EH (cell line): ENCODE measurements at regions not wholly inside any gene's neighbourhood (a gene's known extent, or its start where the extent isn't known, plus 50 kb on each side); places are given as distances from the start of the nearest gene placed in this dataset.

Experiments
- DNase-seq: peaks from one replicate; pipeline ENCODE4 v3.0.0-alpha.2; 2015; ENCODE audit warnings: low read depth

GRCh38 chr3:193962986-193963685 lies 172.8 kb upstream of the HES1 start:
- no peak for DNase-seq

GRCh38 chr3:193963808-193964516 lies 172.0 kb upstream of the HES1 start:
- no peak for DNase-seq

GRCh38 chr3:193964517-193964880 lies 171.4 kb upstream of the HES1 start:
- no peak for DNase-seq

GRCh38 chr3:193968380-193968974 lies 167.5 kb upstream of the HES1 start:
- DNase-seq: no peak

- DNase-seq: peak; percentile 57
Observed at GRCh38 chr3:193970131-193970772, 165.7 kb upstream of the HES1 start.

- no peak for DNase-seq
Observed at GRCh38 chr3:193970773-193971206, 165.2 kb upstream of the HES1 start.

- DNase-seq: peak; percentile 52
Observed at GRCh38 chr3:193971261-193971751, 164.6 kb upstream of the HES1 start.

GRCh38 chr3:193971966-193972365 lies 164.0 kb upstream of the HES1 start:
- DNase-seq: no peak

GRCh38 chr3:193972832-193973231 lies 163.1 kb upstream of the HES1 start:
- no peak for DNase-seq

GRCh38 chr3:193974191-193974652 lies 161.7 kb upstream of the HES1 start:
- peak; percentile 87 for DNase-seq

GRCh38 chr3:193974671-193975535 lies 161.0 kb upstream of the HES1 start:
- DNase-seq: no peak

- DNase-seq: no peak
Observed at GRCh38 chr3:193977622-193978021, 158.3 kb upstream of the HES1 start.

GRCh38 chr3:193978030-193978429 lies 157.9 kb upstream of the HES1 start:
- no peak for DNase-seq

GRCh38 chr3:193978486-193978885 lies 157.5 kb upstream of the HES1 start:
- no peak for DNase-seq

- no peak for DNase-seq
Observed at GRCh38 chr3:193980326-193980725, 155.6 kb upstream of the HES1 start.

GRCh38 chr3:193980905-193981304 lies 155.0 kb upstream of the HES1 start:
- DNase-seq: no peak

- no peak for DNase-seq
Observed at GRCh38 chr3:193981504-193981903, 154.4 kb upstream of the HES1 start.

GRCh38 chr3:193982258-193982659 lies 153.7 kb upstream of the HES1 start:
- peak; percentile 22 for DNase-seq

- DNase-seq: no peak
Observed at GRCh38 chr3:193983846-193984818, 151.8 kb upstream of the HES1 start.

GRCh38 chr3:193984876-193985275 lies 151.1 kb upstream of the HES1 start:
- no peak for DNase-seq
